H9 (cell line): ENCODE measurements at regions not wholly inside any gene's neighbourhood (a gene's known extent, or its start where the extent isn't known, plus 50 kb on each side); places are given as distances from the start of the nearest gene placed in this dataset.

Source experiments
- DNase-seq: peaks from one replicate; pipeline ENCODE4 v3.0.0-alpha.2; 2017
- H2AFZ ChIP-seq: one replicate; pipeline ENCODE4 v1.6.1; 2013; ENCODE audit warnings: mild to moderate bottlenecking, low read length, control low read depth, moderate library complexity
- H2AK5ac ChIP-seq: 2 replicates; pipeline ENCODE4 v1.6.1; 2013; ENCODE audit warnings: low read length, control low read depth, mixed read lengths; ENCODE audit not compliant: insufficient read length
- H2BK120ac ChIP-seq: one replicate; pipeline ENCODE4 v1.6.1; 2013; ENCODE audit warnings: low read depth, mild to moderate bottlenecking, low read length, control low read depth, inconsistent platforms; ENCODE audit not compliant: poor library complexity, severe bottlenecking
- H2BK12ac ChIP-seq: 2 replicates; pipeline ENCODE4 v1.6.1; 2013; ENCODE audit warnings: low read length, control low read depth, mixed read lengths, low read depth; ENCODE audit not compliant: insufficient read length
- H2BK15ac ChIP-seq: 2 replicates; pipeline ENCODE4 v1.6.1; 2013; ENCODE audit warnings: low read depth, low read length, control low read depth
- H2BK20ac ChIP-seq: one replicate; pipeline ENCODE4 v1.6.1; 2013; ENCODE audit warnings: low read depth, mild to moderate bottlenecking, low read length, control low read depth, inconsistent platforms; ENCODE audit not compliant: poor library complexity, severe bottlenecking
- H2BK5ac ChIP-seq: 2 replicates; pipeline ENCODE4 v1.6.1; 2013; ENCODE audit warnings: low read length, control low read depth, mixed read lengths; ENCODE audit not compliant: insufficient read length
- H3K14ac ChIP-seq: 2 replicates; pipeline ENCODE4 v1.6.1; 2013; ENCODE audit warnings: low read length, control low read depth; ENCODE audit not compliant: insufficient read depth
- H3K18ac ChIP-seq: 2 replicates; pipeline ENCODE4 v1.6.1; 2013; ENCODE audit warnings: low read depth, mild to moderate bottlenecking, mixed read lengths, low read length, control low read depth; ENCODE audit not compliant: insufficient read length
- H3K23ac ChIP-seq: 2 replicates; pipeline ENCODE4 v1.6.1; 2013; ENCODE audit warnings: low read length, control low read depth, mixed read lengths, low read depth; ENCODE audit not compliant: insufficient read length
- H3K23me2 ChIP-seq: 2 replicates; pipeline ENCODE4 v1.6.1; 2013; ENCODE audit warnings: low read depth, mild to moderate bottlenecking, mixed read lengths, low read length, control low read depth; ENCODE audit not compliant: insufficient read length, poor library complexity, severe bottlenecking
- H3K27ac ChIP-seq: 2 replicates; pipeline ENCODE4 v1.5.1; 2013; ENCODE audit warnings: low read length, control low read depth, mixed read lengths, low read depth; ENCODE audit not compliant: insufficient read length
- H3K27me3 ChIP-seq: 2 replicates; pipeline ENCODE4 v1.6.1; 2013; ENCODE audit warnings: low read length, control low read depth, inconsistent platforms; ENCODE audit not compliant: insufficient read depth
- H3K4ac ChIP-seq: 2 replicates; pipeline ENCODE4 v1.6.1; 2013; ENCODE audit warnings: low read depth, mild to moderate bottlenecking, control low read depth, inconsistent platforms, low read length, moderate library complexity
- H3K4me1 ChIP-seq: 2 replicates; pipeline ENCODE4 v1.6.1; 2013; ENCODE audit warnings: low read length, control low read depth, inconsistent platforms; ENCODE audit not compliant: insufficient read depth
- H3K4me2 ChIP-seq: 2 replicates; pipeline ENCODE4 v1.6.1; 2013; ENCODE audit warnings: low read length, control low read depth, mixed read lengths; ENCODE audit not compliant: insufficient read length, insufficient read depth
- H3K56ac ChIP-seq: 2 replicates; pipeline ENCODE4 v1.6.1; 2013; ENCODE audit warnings: low read depth, mild to moderate bottlenecking, mixed read lengths, low read length, control low read depth; ENCODE audit not compliant: insufficient read length
- H3K79me1 ChIP-seq: 2 replicates; pipeline ENCODE4 v1.6.1; 2013; ENCODE audit warnings: low read depth, mild to moderate bottlenecking, moderate library complexity, low read length, control low read depth, inconsistent platforms; ENCODE audit not compliant: insufficient read depth, poor library complexity, severe bottlenecking
- H3K79me2 ChIP-seq: 2 replicates; pipeline ENCODE4 v1.6.1; 2013; ENCODE audit warnings: low read length, control low read depth, inconsistent platforms; ENCODE audit not compliant: insufficient read depth
- H3K9ac ChIP-seq: 2 replicates; pipeline ENCODE4 v1.6.1; 2013; ENCODE audit warnings: low read length, control low read depth, mixed read lengths; ENCODE audit not compliant: insufficient read length; ENCODE audit errors: extremely low read depth
- H3K9me3 ChIP-seq: one replicate; pipeline ENCODE4 v1.6.1; 2013; ENCODE audit warnings: low read depth, low read length, inconsistent platforms; ENCODE audit not compliant: control insufficient read depth
- H3T11ph ChIP-seq: one replicate; pipeline ENCODE4 v1.6.1; 2013; ENCODE audit warnings: mild to moderate bottlenecking, low read length, control low read depth, inconsistent platforms
- H4K20me1 ChIP-seq: one replicate; pipeline ENCODE4 v1.6.1; 2013; ENCODE audit not compliant: control insufficient read depth, insufficient read length, insufficient read depth
- H4K5ac ChIP-seq: 2 replicates; pipeline ENCODE4 v1.6.1; 2013; ENCODE audit warnings: low read depth, mild to moderate bottlenecking, mixed read lengths, low read length, control low read depth; ENCODE audit not compliant: insufficient read length
- H4K8ac ChIP-seq: replicated peaks from 2 replicates; pipeline ENCODE4 v1.6.1; 2013; ENCODE audit warnings: low read length, control low read depth, mixed read lengths, low read depth; ENCODE audit not compliant: insufficient read length
- H4K91ac ChIP-seq: 2 replicates; pipeline ENCODE4 v1.6.1; 2013; ENCODE audit warnings: low read depth, mild to moderate bottlenecking, moderate library complexity, mixed read lengths, low read length, control low read depth; ENCODE audit not compliant: insufficient read length
- H3K27ac Mint-ChIP-seq, 3 experiments: 2 replicates in 2 of 3; 3 replicates in 1 of 3; pipeline ENCODE4 v1.8.0; 2020 to 2021; ENCODE audit warnings: mixed read lengths in 3 of 3, mild to moderate bottlenecking in 1 of 3, moderate library complexity in 1 of 3
- H3K27me3 Mint-ChIP-seq: 2 replicates; pipeline ENCODE4 v1.8.0; 2021; ENCODE audit warnings: low read depth, mild to moderate bottlenecking, moderate library complexity, mixed read lengths
- H3K36me3 Mint-ChIP-seq, 3 experiments: 2 replicates in 2 of 3; 3 replicates in 1 of 3; pipeline ENCODE4 v1.8.0; 2020 to 2021; ENCODE audit warnings: low read depth in 3 of 3, mixed read lengths in 3 of 3; ENCODE audit not compliant: insufficient read depth in 1 of 3
- H3K4me1 Mint-ChIP-seq, 2 experiments: 2 replicates each; pipeline ENCODE4 v1.8.0; 2020; ENCODE audit warnings: mixed read lengths in 2 of 2
- H3K4me3 Mint-ChIP-seq, 2 experiments: 2 replicates in 1 of 2; 3 replicates in 1 of 2; pipeline ENCODE4 v1.8.0; 2020 to 2021; ENCODE audit warnings: mild to moderate bottlenecking in 2 of 2, mixed read lengths in 2 of 2, moderate library complexity in 1 of 2
- H3K9me3 Mint-ChIP-seq, 2 experiments: 2 replicates in 1 of 2; 3 replicates in 1 of 2; pipeline ENCODE4 v1.8.0; 2020; ENCODE audit warnings: mild to moderate bottlenecking in 2 of 2, mixed read lengths in 2 of 2, moderate library complexity in 1 of 2
- CTCF ChIP-seq: fragments of 200-600 bp; sonication (generic); conservative IDR thresholded peaks from 3 replicates; pipeline ENCODE4 v1.8.0; 2021; ENCODE audit warnings: antibody characterized with exemption, mild to moderate bottlenecking
- whole genome bisulfite sequencing: extraction: QIAGEN DNeasy Blood & Tissue Kit; methylation state at CpG from one replicate; pipeline ENCODE4 v1.1.7; 2013; ENCODE audit warnings: missing lambda C conversion rate, low lambda C conversion rate, mixed read lengths; ENCODE audit not compliant: insufficient read length; ENCODE audit errors: extremely low coverage; 5-methylcytosine and 5-hydroxymethylcytosine counted together

- no peaks in the 10 kb centered on the region for H4K20me1 ChIP-seq
- H3K36me3 Mint-ChIP-seq: no peaks in the 10 kb centered on the region
- no peak overlapping the region for H3K4ac ChIP-seq
- no peaks in the 10 kb centered on the region for H3K9me3 ChIP-seq
- no peak overlapping the region for H4K5ac ChIP-seq
- H2BK15ac ChIP-seq: no peak overlapping the region
- H3K9me3 Mint-ChIP-seq: no peaks in the 10 kb centered on the region
- no peak overlapping the region for H3T11ph ChIP-seq
- H4K8ac ChIP-seq: no peak overlapping the region
- H4K91ac ChIP-seq: no peak overlapping the region
- no peaks in the 10 kb centered on the region for H3K4me1 Mint-ChIP-seq
- H2BK12ac ChIP-seq: no peak overlapping the region
- no peak overlapping the region for H3K18ac ChIP-seq
- H3K4me1 ChIP-seq: no peaks in the 10 kb centered on the region
- no peaks in the 10 kb centered on the region for H3K79me2 ChIP-seq
- no peak overlapping the region for H3K27ac ChIP-seq
- no peak for DNase-seq
- H3K27me3 Mint-ChIP-seq: no peaks in the 10 kb centered on the region
- no peak overlapping the region for H3K4me2 ChIP-seq
- no peak overlapping the region for H3K4me3 Mint-ChIP-seq
- no peak overlapping the region for H2BK5ac ChIP-seq
- H3K23ac ChIP-seq: no peak overlapping the region
- H3K27me3 ChIP-seq: no peaks in the 10 kb centered on the region
- H3K23me2 ChIP-seq: no peaks in the 10 kb centered on the region
- no peak overlapping the region for H3K27ac Mint-ChIP-seq
- no peak overlapping the region for H3K9ac ChIP-seq
- WGBS: no CpG with 5 or more reads among the region's 1 CpG
- no peak overlapping the region for H3K56ac ChIP-seq
- no peak overlapping the region for H2AFZ ChIP-seq
- no peak overlapping the region for H2BK120ac ChIP-seq
- H2BK20ac ChIP-seq: no peak overlapping the region
- no peak overlapping the region for H3K14ac ChIP-seq
- no peak overlapping the region for H2AK5ac ChIP-seq
- TF ChIP-seq CTCF: no peak
- no peaks in the 10 kb centered on the region for H3K79me1 ChIP-seq
Observed at GRCh38 chr7:137127058-137127457, 216.5 kb downstream of the PTN start.
